CD4-positive, alpha-beta T cell treated with Interleukin-10 for 1 hour (primary cell): ENCODE measurements at regions not wholly inside any gene's neighbourhood (a gene's known extent, or its start where the extent isn't known, plus 50 kb on each side); places are given as distances from the start of the nearest gene placed in this dataset.
"Not testable (repeated sequence)": the region's sequence is repeated elsewhere in the genome, so short reads cannot be mapped to it uniquely, and the experiment has no call there.

Experiments used
- DNase-seq: peaks from one replicate; pipeline ENCODE4 v3.0.0-alpha.2; 2020

DNA sequence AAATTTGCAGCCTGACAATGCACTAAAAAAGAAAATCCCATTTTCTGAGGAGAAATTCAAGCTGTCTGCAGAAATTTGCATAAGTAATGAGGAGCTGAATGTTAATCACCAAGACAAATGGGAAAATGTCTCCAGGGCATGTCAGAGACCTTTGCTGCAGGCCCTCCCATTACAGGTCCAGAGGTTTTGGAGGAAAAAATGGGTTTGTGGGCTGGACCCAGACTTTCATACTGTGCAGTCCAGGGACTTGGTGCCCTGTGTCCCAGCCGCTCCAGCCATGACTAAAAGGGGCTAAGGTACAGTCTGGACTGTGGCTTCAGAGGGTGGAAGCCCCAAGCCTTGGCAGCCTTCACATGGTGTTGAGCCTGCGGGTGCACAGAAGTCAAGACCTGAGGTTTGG, 209.8 kb upstream of the PRICKLE2 start:
- not testable (repeated sequence) for DNase-seq

GRCh38 chr3:64432870-64433269, 207.6 kb upstream of the PRICKLE2 start:
- no peak for DNase-seq

DNA sequence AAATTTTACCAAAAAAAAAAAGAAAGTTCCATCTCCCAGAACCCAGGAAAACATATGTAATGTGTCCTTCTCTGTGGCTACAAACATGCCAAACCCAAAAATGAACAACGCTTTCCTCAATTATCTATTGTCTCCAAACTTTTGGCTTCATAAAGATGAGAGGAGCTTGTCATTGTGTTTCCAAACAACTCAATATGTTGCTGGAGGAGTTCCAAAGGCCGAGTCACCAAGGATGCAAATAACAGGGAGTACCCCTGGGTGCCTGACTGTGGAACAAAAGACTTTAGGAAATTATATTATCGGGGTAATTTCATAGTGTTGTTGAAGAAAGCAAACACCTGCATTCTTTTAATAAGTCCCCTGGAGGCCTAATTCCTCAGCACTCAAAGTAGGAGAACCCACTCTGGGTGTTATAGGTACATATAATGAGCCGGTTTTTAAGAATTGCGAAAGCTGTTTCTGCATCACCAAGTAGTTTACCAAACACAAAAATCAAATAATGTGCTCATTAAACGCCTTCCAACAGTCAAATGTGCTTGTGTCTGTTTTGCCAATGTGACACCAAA, 206.3 kb upstream of the PRICKLE2 start:
- no peak for DNase-seq

DNA sequence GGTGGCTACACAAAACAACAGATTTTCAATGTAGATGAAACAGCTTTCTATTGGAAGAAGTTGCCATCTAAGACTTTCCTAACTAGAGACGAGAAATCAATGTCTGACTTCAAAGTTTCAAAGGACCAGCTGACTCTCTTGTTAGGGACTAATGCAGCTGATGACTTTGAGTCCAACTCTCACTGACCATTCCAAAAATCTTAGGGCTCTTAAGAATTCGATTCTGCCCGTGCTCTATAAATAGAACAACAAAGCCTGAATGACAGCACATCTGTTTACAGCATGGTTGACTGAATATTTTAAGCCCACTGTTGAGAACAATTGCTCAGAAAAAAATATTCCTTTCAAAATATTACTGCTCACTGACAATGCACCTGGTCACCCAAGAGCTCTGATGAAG, 202.4 kb upstream of the PRICKLE2 start:
- no peak for DNase-seq

DNA sequence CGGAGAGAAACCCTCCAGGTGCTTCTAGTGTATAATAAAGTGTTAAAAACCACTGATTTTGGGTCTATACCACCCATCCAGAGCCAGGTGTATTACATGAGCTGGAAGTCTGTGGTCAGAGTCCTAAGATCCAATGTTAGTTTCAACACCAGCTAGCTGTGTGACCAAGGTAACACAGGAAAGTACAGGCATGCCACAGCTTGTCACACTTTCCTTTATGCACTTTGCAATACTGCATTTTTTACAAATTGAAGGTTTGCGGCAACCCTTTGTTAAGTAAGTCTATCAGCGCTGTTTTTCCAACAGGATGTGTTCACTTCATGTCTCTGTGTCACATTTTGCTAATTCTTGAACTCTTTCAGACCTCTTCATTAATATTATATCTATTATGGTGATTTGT, 201.3 kb upstream of the PRICKLE2 start:
- DNase-seq: no peak

DNA sequence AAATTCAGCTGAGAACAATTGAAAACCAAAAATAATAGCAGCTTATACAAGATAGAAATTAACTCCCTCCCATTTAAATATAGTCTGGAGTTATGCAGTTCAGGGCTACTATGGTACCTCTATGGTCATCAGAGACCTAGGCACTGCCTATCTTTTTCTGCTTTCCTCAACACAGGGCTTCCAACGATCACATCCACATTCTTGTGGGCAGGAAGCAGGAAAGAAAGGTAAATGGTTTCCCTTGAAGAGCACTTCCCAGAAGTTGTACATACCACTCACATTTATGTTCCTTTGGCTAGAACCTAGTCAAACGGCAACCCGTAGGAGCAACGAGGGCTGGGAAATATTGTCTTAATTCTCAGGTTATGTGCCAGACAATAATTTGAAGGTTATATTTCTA, 197.7 kb upstream of the PRICKLE2 start:
- DNase-seq: no peak

- DNase-seq: no peak
These were observed 196.9 kb upstream of the PRICKLE2 start for GRCh38 chr3:64422192-64422591.

GRCh38 chr3:64417816-64418215, 192.6 kb upstream of the PRICKLE2 start:
- no peak for DNase-seq

GRCh38 chr3:64414043-64414442, 188.8 kb upstream of the PRICKLE2 start:
- no peak for DNase-seq

DNA sequence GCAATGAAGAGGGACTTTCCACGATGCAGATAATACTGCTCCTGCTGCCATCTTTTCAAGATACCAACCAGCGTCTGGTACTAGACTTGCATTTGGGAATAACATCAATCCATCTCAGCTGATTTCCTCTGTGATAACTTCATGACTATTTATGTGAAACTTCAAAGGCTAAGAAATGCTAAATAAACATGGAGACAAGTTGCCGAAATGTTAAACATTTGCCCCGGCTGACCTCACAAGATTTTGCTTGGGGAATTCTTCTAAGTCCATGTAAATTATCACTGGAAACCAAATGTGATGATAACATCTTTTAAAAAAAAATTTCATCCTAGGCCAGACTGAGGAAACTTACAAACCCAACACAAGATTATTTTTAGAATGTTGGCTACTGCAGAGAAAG, 185.8 kb upstream of the PRICKLE2 start:
- no peak for DNase-seq

GRCh38 chr3:64410226-64410625, 185.0 kb upstream of the PRICKLE2 start:
- no peak for DNase-seq

GRCh38 chr3:64408770-64409169, 183.5 kb upstream of the PRICKLE2 start:
- DNase-seq: no peak

DNA sequence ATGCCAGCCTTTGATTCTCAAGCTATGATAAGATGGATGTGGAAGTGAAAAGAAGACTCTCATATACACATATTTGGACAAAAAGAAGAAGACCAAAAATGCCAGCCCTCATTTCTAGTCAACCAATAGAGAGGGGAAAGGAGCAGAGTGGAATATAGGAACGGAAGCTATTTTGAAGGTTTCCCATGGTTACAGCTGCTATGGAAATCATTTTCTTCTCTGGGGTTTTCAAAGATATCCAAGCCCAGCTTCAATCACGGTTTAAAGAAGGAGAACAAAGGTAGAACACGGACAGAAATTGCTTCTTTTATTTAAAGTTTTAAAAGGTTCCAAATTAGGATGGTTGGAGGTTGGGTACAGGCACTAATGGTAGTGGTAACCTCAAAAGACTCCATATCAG, 181.0 kb upstream of the PRICKLE2 start:
- DNase-seq: no peak

DNA sequence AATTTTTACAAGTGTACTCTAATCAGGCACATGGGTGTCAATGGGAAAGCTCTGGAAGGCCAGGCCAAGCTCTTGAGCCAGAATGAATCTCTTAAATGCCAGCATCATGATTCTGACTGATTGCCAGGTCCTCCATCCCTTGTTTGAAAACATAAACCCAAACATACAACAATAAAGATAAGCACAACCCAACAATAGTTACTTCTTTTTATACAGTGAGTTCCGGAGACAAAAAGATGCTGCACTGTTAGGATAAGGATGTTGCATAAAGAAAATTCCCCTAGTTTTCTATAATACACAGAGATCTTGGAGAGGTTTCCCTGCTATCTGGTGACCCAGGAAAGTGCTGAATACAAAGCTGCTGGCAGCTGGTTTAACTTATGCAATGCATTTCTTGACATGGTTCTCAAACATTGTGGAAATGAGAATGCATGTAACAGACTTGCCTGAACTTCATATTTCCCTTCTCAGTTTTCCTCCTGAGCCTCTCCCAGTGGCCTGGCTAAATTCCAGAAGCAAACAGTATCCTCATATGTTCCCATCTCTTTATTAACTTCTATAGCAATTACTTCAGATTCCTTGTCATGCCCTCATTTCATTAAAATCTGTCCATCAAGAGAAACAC, 180.1 kb upstream of the PRICKLE2 start:
- DNase-seq: no peak

GRCh38 chr3:64400706-64401105, 175.4 kb upstream of the PRICKLE2 start:
- DNase-seq: no peak

- peak; percentile 11 for DNase-seq
These were observed 174.0 kb upstream of the PRICKLE2 start for GRCh38 chr3:64399205-64399800.

DNA sequence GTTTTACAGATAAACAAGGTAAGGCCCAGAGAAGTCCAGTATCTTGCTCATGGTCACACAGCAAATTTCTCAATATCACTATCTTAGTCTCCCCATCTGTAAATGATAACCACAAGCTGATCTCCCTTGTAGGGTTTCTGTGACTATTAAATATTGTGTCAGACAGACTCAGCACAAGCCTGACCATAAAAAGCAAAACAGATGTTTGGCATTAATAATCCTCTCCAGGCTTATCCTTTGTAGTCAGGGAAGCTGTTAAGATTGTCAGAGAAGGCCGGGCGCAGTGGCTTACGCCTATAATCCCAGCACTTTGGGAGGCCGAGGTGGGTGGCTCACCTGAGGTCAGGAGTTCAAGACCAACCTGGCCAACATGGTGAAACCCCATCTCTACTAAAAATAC, 173.2 kb upstream of the PRICKLE2 start:
- DNase-seq: no peak

DNA sequence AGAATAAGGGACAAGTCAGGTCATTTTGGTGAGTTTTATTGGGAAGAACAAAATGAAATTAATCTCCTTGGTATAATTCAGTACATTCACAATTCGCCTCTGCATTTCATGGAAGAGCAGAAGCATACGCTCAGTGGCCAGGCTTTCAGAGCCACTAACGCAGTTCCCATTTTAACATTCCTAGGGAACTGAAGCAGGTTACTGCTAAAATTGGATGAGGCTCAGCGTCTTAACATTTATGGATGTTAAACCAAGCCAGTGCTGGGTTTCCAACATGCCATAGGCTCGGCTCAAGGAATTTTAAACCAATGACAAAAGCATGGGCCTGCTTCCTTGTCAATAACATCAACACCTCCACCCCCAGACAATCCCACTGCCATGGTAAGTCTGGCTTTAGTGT, 172.7 kb upstream of the PRICKLE2 start:
- DNase-seq: no peak

- no peak for DNase-seq
These were observed 172.3 kb upstream of the PRICKLE2 start for GRCh38 chr3:64397573-64397972.

GRCh38 chr3:64395490-64395889, 170.2 kb upstream of the PRICKLE2 start:
- DNase-seq: no peak

GRCh38 chr3:64393193-64393592, 167.9 kb upstream of the PRICKLE2 start:
- DNase-seq: no peak

GRCh38 chr3:64392001-64392400, 166.7 kb upstream of the PRICKLE2 start:
- DNase-seq: no peak

DNA sequence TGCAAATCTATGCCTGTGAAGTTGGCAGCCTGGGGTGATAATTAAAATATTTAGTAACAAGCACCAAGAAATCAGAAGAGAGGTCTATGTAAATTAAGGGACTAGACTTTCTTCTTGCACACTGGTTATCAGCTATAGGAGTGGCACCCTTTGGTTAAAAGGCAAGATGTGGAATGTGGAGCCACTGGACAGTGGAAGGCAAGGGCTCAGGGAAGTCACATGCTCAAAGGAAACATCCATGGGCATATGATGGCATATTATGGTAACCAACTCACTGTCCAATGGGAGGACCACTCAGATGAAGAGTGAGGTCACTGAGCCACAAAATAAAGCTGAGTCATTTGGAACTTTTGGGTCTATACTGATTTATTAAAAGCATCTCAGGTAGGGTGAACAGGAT, 165.6 kb upstream of the PRICKLE2 start:
- DNase-seq: no peak

DNA sequence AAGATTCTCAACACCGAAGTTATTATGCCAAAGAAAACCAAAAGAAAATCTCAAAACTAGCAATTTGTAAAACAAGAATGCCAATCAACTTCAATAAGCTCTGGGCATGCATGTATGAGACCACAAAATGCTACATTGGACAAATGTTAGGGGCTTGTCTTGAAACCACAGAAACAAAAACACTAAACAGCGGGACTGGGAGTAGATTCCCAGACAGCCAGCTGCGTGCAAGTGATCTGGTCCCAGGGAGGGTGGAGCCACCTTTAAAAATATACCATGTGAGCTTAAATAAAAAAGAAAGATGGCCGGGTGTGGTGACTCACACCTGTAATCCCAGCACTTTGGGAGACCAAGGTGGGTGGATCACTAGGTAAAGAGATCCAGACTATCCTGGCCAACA, 163.6 kb upstream of the PRICKLE2 start:
- no peak for DNase-seq

DNA sequence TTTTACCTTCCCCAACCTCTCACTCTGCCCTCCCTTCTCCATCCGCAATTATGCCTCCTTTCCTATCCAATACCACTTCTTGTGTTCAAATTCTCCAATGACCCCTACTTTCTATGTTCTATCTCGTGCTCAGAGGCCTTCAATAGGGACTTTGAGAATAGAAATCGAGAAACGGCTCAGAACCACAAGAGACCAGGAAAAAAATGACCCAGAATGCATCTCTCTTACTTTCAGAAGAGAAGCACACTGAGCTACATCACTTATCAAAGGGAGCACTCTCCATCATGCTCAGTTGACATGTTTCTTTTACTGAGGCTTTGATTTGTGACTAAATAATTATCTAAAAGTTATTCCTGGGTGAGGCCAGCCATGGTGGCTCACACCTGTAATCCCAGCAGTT, 162.4 kb upstream of the PRICKLE2 start:
- DNase-seq: no peak
